Fibroblast of lung (primary cell): ENCODE measurements at regions not wholly inside any gene's neighbourhood (a gene's known extent, or its start where the extent isn't known, plus 50 kb on each side); places are given as distances from the start of the nearest gene placed in this dataset.

ENCODE experiments used
- DNase-seq, 2 donors: peaks; one replicate each; pipeline versions ENCODE4 v3.0.0 to v3.0.0-alpha.2; 2010; ENCODE audit warnings: low read depth in 2 of 2
- H2AFZ ChIP-seq: 2 replicates; pipeline ENCODE4 v1.5.1; 2012; ENCODE audit warnings: low read length, control low read depth, inconsistent platforms
- H3K27ac ChIP-seq: 2 replicates; pipeline ENCODE4 v1.5.1; 2011; ENCODE audit warnings: low read length, control low read depth; ENCODE audit not compliant: insufficient read depth
- H3K27me3 ChIP-seq: 2 replicates; pipeline ENCODE4 v1.5.1; 2011; ENCODE audit warnings: mild to moderate bottlenecking, low read length; ENCODE audit not compliant: control insufficient read depth, insufficient read depth
- H3K36me3 ChIP-seq: 2 replicates; pipeline ENCODE4 v1.5.1; 2011; ENCODE audit warnings: low read length; ENCODE audit not compliant: control insufficient read depth, insufficient read depth
- H3K4me1 ChIP-seq: 2 replicates; pipeline ENCODE4 v1.5.1; 2011; ENCODE audit warnings: low read length; ENCODE audit not compliant: control insufficient read depth, insufficient read depth; ENCODE audit errors: extremely low read depth
- H3K4me2 ChIP-seq: 2 replicates; pipeline ENCODE4 v1.5.1; 2011; ENCODE audit warnings: low read length, control low read depth; ENCODE audit not compliant: insufficient read depth; ENCODE audit errors: extremely low read depth
- H3K4me3 ChIP-seq, 4 experiments: fragments of 200-600 bp in 1 of 4; sonication (generic) in 1 of 4; replicated peaks in 1 of 4; 2 replicates each; pipeline ENCODE4 v1.5.1; 2011 to 2016; ENCODE audit warnings: low read length in 4 of 4, low read depth in 3 of 4, mild to moderate bottlenecking in 3 of 4, control low read depth in 2 of 4, inconsistent platforms in 1 of 4, mixed read lengths in 1 of 4; ENCODE audit not compliant: insufficient read depth in 1 of 4; ENCODE audit errors: control extremely low read depth in 1 of 4
- H3K79me2 ChIP-seq: 2 replicates; pipeline ENCODE4 v1.5.1; 2012; ENCODE audit warnings: mild to moderate bottlenecking, low read length, inconsistent platforms; ENCODE audit not compliant: control insufficient read depth, insufficient read depth
- H3K9ac ChIP-seq: 2 replicates; pipeline ENCODE4 v1.5.1; 2011; ENCODE audit warnings: mild to moderate bottlenecking, low read length, control low read depth; ENCODE audit not compliant: insufficient read depth
- H3K9me3 ChIP-seq: 2 replicates; pipeline ENCODE4 v1.5.1; 2012; ENCODE audit warnings: low read depth, low read length; ENCODE audit not compliant: control insufficient read depth, insufficient read depth
- H4K20me1 ChIP-seq: 2 replicates; pipeline ENCODE4 v1.5.1; 2011; ENCODE audit warnings: low read length; ENCODE audit not compliant: control insufficient read depth, insufficient read depth; ENCODE audit errors: extremely low read depth
- EZH2 ChIP-seq: IDR thresholded peaks from 2 replicates; pipeline ENCODE4 v1.5.1; 2012; ENCODE audit warnings: low read length, control low read depth, mild to moderate bottlenecking; ENCODE audit errors: missing control alignments
- TF ChIP-seq, protein P1 (sequence below), 2 donors: IDR thresholded peaks in 1 of 2; conservative IDR thresholded peaks in 1 of 2; 1 replicate in 1 of 2; 2 replicates in 1 of 2; pipeline ENCODE4 v1.5.1; 2011 to 2012; ENCODE audit warnings: low read length in 2 of 2, control low read depth in 1 of 2, inconsistent platforms in 1 of 2, low read depth in 1 of 2, mild to moderate bottlenecking in 1 of 2

GRCh38 chrX:143455046-143455445, 62.2 kb downstream of the SPANXN3 start:
- Histone ChIP-seq H4K20me1 (no peaks in the 10 kb centered on the region), H3K4me2 (no peak overlapping the region), H3K4me3 (no peak overlapping the region), H2AFZ (no peak overlapping the region), H3K36me3 (no peaks in the 10 kb centered on the region), H3K27me3 (no peaks in the 10 kb centered on the region), H3K9me3 (no peaks in the 10 kb centered on the region), H3K79me2 (no peaks in the 10 kb centered on the region), H3K9ac (no peak overlapping the region), H3K4me1 (no peaks in the 10 kb centered on the region), H3K27ac (no peak overlapping the region)
- DNase-seq, result no peak
- TF ChIP-seq, protein P1, sequence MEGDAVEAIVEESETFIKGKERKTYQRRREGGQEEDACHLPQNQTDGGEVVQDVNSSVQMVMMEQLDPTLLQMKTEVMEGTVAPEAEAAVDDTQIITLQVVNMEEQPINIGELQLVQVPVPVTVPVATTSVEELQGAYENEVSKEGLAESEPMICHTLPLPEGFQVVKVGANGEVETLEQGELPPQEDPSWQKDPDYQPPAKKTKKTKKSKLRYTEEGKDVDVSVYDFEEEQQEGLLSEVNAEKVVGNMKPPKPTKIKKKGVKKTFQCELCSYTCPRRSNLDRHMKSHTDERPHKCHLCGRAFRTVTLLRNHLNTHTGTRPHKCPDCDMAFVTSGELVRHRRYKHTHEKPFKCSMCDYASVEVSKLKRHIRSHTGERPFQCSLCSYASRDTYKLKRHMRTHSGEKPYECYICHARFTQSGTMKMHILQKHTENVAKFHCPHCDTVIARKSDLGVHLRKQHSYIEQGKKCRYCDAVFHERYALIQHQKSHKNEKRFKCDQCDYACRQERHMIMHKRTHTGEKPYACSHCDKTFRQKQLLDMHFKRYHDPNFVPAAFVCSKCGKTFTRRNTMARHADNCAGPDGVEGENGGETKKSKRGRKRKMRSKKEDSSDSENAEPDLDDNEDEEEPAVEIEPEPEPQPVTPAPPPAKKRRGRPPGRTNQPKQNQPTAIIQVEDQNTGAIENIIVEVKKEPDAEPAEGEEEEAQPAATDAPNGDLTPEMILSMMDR (conservative IDR thresholded peaks at IDR 0.05 in 1 of 2, IDR thresholded peaks at IDR 0.05 in 1 of 2; ENCODE audit: low read depth in 1 of 2, low read length in 2 of 2), result no peak
- TF ChIP-seq EZH2, result no peak

GRCh38 chrX:143437439-143437838, 79.8 kb downstream of the SPANXN3 start:
- H3K4me2 ChIP-seq, result no peak overlapping the region
- TF ChIP-seq, protein P1 (conservative IDR thresholded peaks at IDR 0.05 in 1 of 2, IDR thresholded peaks at IDR 0.05 in 1 of 2; ENCODE audit: low read depth in 1 of 2, low read length in 2 of 2), result no peak
- TF ChIP-seq EZH2, result no peak
- no peak for DNase-seq
- no peaks in the 10 kb centered on the region for H3K4me1 ChIP-seq
- H3K79me2 ChIP-seq, result no peaks in the 10 kb centered on the region
- no peak overlapping the region for H2AFZ ChIP-seq
- H3K4me3 ChIP-seq, result no peak overlapping the region
- no peaks in the 10 kb centered on the region for H3K36me3 ChIP-seq
- H3K9ac ChIP-seq, result no peak overlapping the region
- H3K9me3 ChIP-seq, result no peaks in the 10 kb centered on the region
- no peaks in the 10 kb centered on the region for H4K20me1 ChIP-seq
- H3K27me3 ChIP-seq, result no peaks in the 10 kb centered on the region
- no peak overlapping the region for H3K27ac ChIP-seq

- no peak overlapping the region for H2AFZ ChIP-seq
These were observed 81.4 kb downstream of the SPANXN3 start for GRCh38 chrX:143435916-143436315.

More at GRCh38 chrX:143435916-143436315, 81.4 kb downstream of the SPANXN3 start:
- H3K27ac ChIP-seq, result no peak overlapping the region
- no peaks in the 10 kb centered on the region for H3K79me2 ChIP-seq
- no peak overlapping the region for H3K4me2 ChIP-seq
- H3K27me3 ChIP-seq, result no peaks in the 10 kb centered on the region
- no peaks in the 10 kb centered on the region for H3K4me1 ChIP-seq
- no peak for TF ChIP-seq EZH2
- TF ChIP-seq, protein P1 (conservative IDR thresholded peaks at IDR 0.05 in 1 of 2, IDR thresholded peaks at IDR 0.05 in 1 of 2; ENCODE audit: low read depth in 1 of 2, low read length in 2 of 2), result no peak
- H3K36me3 ChIP-seq, result no peaks in the 10 kb centered on the region
- H3K4me3 ChIP-seq, result no peak overlapping the region
- H3K9me3 ChIP-seq, result no peaks in the 10 kb centered on the region
- no peak for DNase-seq
- no peak overlapping the region for H3K9ac ChIP-seq
- H4K20me1 ChIP-seq, result no peaks in the 10 kb centered on the region
